HG03442 (cell line): ENCODE measurements at regions not wholly inside any gene's neighbourhood (a gene's known extent, or its start where the extent isn't known, plus 50 kb on each side); places are given as distances from the start of the nearest gene placed in this dataset.
"Not testable (repeated sequence)": the region's sequence is repeated elsewhere in the genome, so short reads cannot be mapped to it uniquely, and the experiment has no call there.

ENCODE experiments used
- ATAC-seq: cut with Tn5 transposase; IDR thresholded peaks from one replicate; pipeline ENCODE4 v1.9.1; 2021; ENCODE audit warnings: mild to moderate bottlenecking, moderate library complexity; ENCODE audit not compliant: unreplicated experiment

DNA sequence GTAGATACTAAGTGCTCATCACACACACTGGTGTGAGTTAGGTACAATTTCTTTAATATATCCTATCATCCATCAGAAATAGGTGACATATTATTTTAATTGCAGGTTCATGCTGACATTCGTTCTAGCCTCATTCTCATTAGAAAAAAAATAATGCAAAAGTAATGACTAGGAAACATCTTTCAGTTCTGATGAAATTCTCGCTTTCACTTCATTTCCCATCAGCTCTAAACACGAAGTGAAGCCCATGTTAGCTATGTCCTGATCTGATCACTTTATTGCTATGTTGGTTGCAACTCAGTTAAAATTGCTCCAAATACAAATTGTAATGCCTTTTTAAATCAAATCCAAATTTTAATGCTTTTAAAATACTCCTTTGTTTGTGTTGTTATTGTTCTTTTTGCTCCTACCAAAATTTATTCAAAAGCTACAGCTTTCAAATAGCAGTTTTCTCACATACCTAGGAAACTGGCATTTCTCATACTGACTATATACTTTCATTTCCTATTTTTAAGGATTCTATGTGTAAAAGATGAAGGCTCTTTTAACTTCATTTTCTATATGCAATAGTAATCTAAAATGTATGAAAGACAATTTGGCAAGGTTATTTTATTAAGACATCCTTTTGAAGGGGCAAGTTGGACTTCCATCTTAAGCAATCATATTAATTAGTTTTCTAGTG is 1237.8 kb upstream of the ACO1 start:
- peak; percentile 92 for ATAC-seq

DNA sequence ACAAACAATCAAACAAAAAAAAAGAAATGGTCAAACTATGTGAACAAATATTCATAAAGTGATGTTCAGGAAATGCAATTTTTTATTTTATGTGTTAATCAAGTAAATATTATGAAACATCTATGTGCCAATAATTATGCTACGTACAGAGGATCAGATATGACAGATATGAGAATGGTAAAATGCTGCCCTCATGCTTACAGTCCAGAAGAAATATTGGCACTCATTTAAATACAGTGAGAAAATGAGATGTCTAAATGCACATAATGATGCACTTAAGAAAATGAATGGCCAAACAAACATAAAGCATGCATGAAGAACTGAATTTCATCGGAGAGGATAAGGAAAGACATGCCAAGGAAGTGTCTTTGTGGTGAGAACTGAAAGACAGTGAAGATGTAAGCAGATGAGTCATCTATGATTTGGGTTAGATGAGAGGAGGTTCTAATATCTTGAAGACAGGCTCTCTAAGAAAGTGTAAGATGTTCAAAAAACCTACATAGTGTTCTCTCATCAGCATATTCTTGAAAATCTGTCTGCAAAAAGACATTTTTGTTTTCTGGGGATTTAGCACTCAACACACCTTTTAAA is 1231.1 kb upstream of the ACO1 start:
- ATAC-seq, result peak; percentile 97

DNA sequence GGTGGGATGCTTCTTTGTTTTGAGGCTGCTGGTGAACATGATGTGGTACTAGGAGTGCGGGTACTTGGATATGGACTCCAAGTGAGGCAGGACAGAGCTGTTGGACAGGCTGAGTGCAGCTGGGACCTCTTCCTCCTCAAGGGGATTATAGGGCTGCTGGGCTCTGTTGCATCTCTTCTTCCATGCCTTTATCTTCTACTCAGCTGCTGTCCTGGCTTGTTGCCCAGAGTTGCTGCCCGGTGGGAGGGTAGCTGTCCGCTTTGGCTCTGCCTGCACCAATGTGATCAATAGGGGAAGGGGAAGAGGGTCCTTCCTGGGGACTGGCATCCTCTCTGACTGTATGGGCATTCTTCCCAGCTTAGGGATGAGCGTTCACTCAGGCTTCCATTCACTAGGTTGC is 1217.9 kb upstream of the ACO1 start:
- no peak for ATAC-seq

DNA sequence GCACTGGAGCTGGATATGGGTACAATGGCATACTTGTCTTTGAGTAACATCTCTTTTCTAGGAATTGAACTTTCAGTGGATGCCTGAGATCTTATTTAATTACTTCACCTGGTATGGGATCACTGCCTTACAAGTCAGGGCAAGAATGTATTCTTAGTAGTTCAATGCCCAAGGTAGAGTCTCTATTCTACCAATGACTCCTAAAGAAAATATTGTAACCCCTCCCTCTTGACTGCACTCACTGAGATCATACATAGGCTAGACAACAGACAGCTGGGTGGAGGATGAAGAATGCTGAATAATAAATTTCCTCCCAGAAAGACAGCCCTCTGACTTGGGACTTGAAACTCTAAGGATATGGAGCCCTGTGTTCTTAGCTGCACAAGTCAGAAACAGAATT is 1216.3 kb upstream of the ACO1 start:
- ATAC-seq, result no peak

DNA sequence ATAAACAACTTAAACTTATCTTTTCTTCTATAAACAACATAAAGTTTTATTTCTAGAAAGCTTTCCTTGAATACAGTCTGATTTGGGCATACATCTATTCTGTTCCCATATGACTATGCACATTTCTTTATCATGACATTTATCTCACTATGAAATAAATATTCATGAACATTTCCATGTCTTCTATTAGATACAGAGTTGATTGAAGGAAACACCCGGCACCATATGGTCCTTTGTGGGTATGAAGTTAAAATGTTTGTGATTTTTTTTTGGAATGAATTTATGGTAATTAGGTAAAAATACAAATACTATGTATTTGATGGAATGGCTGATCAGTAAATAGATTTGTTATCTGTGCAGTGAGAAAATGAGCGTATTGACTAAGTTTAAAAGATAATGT is 1209.8 kb upstream of the ACO1 start:
- no peak for ATAC-seq

DNA sequence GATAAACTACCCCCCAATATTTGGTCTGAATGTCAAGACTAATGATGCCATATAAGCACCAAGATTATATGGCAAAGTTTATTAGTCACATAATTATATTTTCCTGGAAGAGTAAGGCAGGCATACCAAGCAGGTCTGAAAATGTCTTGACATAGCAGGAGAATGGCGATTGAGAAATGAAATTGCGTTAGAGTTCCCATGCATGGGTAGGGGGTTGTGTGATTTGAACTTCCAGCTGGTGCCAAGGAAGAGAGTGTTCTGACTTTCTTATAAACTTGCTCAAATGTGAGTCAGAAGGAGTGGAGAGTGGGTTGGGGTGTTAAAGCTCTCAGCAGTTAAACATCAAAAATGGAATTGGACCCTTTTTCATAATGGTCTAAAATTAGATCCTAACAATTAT is 1200.6 kb upstream of the ACO1 start:
- ATAC-seq, result no peak

DNA sequence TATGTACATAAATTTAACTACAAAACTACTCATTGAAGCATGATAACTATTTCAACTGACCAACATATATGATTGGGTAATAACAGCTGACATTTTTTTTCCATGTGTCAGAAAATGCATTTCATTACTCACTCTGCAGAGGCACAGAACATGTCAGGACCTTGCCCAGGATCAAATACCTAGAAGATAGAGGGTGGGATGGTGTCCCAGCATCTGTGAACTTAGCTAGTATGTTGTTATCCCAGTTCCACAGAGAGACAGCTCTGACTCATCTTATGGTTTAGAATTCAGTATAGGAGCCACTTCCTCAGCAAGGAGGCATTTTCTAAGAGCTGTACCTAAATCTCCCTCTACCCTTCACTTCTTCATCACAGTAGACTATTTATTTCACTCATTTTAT is 1198.6 kb upstream of the ACO1 start:
- no peak for ATAC-seq

DNA sequence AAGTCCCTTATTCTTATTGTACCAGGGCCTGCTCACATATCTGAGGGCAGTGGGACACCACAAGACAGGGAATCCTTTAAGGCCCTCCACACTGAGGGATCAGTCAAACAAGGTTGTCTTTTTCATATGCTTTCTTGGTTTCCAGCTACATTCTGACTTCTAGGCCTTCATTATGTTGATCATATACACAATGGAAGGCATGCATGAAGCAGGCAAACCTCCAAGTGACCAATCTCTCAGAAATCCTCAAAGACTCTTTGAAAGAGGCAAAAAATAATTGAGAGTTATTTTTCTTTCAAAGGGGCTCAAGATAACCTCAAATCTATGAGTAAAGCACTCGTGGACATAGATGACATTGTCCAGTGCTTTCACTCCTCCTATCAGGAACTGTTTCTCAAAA is 1195.9 kb upstream of the ACO1 start:
- no peak for ATAC-seq

DNA sequence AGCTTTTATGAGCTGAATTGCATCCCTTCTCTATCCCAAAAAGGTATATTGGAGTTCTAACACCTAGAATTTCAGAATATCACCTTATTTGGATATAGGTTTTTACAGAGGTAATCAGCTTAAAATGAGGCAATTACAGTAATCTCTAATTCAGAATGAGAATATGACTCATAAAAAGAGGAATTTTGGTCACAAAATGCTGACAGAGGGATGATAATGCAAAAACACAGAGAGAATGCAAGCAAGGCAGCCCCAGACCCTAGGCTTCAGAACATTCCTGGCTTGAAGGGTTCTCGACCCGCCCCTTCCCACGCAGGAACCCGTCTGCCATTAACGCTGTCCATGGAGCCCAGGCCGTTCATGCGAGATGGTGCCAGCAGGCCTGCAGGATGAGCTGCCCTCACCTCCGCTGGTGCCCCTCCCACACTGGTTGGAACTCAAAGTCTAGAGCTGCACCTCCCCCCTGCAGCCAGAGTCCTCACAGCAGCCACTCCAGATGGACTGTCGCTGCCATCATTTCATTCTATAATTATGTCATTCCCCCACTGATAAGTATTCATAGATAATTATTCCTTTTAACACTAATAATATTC is 1173.4 kb upstream of the ACO1 start:
- ATAC-seq, result no peak

DNA sequence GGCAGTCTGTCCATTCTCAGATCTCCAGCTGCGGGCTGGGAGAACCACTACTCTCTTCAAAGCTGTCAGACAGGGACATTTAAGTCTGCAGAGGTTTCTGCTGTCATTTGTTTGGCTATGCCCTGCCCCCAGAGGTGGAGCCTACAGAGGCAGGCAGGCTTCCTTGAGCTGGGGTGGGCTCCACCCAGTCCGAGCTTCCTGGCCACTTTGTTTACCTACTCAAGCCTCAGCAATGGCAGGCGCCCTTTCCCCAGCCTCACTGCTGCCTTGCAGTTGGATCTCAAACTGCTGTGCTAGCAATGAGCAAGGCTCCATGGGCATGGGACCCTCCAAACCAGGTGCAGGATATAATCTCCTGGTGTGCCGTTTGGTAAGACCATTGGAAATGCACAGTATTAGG is 1154.5 kb upstream of the ACO1 start:
- ATAC-seq, result not testable (repeated sequence)

DNA sequence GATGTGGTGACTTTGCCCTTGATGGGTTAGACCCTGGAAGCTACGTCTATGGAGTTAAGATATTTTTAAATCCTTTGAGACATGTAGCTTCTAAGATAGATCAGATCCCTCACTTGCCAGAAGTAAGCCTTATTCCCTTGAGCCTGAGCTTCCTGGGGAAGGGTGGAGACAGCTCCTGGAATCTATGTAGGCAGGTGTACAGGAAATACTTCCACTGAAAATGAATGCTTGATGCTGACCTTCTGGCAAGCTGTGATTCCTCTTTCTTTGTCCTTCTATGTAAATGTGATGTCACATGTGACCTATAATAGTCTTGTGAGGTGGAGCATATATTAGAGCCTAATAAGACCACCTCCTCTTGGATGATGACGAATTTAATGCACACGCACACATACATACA is 1152.0 kb upstream of the ACO1 start:
- no peak for ATAC-seq

DNA sequence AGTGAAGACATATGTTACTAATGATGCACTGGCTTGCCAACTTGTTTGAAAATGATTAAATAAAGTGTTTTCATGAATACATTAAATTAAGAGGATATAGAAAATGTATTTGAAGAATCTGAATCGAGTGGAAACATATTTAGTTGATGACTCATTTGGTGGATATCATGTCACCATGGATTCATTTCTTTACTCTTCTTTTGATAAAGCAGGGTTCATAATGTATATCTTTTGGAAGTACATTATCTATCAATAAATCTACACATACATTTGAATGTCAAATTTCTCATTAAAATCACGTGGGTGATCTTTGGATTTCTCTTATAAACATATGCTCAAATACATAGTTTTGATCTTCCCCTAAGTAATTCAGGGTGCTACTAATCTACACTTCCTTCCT is 1148.1 kb upstream of the ACO1 start:
- ATAC-seq, result no peak

DNA sequence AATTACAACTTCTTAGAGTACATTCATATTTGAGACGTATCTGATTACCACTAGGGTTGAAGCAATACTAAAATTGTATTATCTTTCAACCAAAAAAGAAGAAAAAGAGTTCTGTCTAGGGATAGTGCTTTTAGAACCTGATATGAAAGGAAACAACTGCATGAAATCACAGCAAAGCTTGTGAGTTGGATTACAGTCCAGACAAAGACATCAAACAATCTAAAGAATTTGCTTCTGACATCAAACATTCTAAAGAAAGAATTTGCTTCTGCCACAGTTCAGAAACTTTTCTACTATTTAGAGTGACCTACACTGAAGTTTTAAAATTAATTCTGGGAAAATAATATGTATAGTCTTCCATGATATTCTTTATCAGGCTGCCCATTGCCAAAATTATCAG is 1141.1 kb upstream of the ACO1 start:
- no peak for ATAC-seq

DNA sequence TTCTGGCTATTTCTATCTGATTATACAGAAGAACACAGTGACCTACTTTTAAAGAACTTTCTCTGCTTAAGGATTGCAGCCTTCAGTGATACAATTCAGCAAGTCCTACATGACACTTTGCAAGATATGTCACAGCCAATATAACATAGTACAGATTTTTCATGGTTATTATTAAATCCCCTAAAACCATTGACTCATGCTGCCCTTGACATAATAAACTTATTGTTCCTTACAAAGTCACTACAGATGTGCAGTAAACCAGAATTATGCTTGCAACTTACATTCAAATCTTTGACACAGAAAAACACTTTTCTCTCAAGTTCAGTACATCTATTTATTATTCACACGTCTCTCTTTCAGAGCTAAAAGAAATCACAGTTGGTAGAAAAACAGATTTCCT is 1136.3 kb upstream of the ACO1 start:
- ATAC-seq, result no peak

DNA sequence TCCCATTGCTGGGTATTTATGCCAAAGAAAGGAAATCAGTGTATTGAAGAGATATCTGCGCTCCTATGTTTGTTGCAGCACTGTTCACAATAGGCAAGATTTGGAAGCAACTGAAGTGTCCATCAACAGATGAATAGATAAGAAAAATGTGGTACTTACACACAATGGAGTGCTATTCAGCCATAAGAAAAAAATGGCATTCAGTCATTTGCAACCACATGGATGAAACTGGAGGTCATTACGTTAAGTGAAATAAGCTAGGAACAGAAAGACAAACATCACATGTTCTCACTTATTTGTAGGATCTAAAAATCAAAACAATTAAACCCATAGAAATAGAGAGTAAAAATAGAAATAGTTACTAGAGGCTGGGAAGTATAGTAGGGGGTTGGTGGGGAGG is 1133.1 kb upstream of the ACO1 start:
- no peak for ATAC-seq

DNA sequence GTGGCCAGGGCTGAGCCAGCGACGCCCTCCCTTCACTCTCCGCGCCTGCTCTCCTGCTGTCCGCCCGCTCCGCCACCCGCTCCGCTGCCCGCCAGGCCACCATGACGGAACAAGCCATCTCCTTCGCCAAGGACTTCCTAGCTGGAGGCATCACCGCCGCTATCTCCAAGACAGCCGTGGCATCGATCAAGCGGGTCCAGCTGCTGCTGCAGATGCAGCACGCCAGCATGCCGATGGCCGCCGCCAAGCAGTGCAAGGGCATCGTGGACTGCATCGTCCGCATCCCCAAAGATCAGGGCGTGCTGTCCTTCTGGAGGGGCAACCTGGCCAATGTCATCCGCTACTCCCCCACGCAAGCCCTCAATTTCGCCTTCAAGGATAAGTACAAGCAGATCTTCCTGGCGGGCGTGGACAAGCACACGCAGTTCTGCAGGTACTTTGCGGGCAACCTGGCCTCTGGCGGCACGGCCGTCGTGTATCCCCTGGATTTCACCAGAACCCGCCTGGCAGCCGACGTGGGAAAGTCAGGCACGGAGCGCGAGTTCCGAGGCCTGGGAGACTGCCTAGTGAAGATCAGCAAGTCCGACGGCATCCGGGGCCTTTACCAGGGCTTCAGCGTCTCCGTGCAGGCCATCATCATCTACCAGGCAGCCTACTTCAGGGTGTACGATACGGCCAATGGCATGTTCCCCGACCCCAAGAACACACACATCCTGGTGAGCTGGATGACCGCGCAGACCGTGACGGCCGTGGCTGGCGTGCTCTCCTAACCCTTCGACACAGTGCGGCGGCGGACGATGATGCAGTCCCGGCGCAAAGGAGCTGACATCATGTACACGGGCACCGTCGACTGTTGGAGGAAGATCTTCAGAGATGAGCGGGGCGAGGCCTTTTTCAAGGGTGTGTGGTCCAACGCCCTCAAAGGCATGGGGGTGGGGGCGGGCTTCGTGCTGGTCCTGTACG is 1130.4 kb upstream of the ACO1 start:
- no peak for ATAC-seq

DNA sequence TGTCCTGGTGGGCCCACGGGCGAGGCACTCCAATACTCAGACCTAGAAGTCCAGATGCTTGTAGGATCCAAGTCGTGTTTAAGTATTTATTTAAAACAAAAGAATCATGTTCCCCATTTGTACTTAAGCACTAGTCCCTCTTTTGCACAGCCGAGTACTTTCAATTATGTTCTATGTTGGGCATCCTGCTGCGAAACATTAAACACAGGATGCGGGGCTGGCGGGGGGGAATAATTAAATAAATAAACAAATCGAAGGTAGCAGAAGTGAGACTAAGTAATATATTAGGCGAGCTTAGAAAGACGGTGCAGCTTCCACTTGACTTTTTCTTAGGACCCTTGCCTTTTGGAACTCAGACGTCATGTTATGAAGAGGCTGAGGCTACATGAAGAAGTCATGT is 1129.2 kb upstream of the ACO1 start:
- no peak for ATAC-seq

DNA sequence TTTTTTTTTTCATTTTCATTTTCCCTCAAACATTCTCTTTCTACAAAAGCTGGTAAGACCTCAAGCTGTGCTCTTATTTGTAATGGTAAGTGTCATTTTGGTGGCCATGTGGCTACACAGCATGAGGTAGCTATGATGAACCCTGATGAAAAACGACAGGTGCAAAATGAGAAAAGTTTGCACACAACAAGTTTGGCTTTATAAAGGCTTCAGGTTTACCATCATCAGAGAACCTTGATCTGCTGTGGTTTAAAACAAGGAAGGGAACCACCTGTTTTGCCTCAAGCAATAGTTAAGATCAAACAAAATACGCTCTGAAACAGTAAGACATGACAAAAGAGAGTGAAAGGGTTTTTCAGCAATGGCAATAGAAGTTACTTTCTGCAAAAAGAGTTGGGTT is 1124.6 kb upstream of the ACO1 start:
- ATAC-seq, result no peak

DNA sequence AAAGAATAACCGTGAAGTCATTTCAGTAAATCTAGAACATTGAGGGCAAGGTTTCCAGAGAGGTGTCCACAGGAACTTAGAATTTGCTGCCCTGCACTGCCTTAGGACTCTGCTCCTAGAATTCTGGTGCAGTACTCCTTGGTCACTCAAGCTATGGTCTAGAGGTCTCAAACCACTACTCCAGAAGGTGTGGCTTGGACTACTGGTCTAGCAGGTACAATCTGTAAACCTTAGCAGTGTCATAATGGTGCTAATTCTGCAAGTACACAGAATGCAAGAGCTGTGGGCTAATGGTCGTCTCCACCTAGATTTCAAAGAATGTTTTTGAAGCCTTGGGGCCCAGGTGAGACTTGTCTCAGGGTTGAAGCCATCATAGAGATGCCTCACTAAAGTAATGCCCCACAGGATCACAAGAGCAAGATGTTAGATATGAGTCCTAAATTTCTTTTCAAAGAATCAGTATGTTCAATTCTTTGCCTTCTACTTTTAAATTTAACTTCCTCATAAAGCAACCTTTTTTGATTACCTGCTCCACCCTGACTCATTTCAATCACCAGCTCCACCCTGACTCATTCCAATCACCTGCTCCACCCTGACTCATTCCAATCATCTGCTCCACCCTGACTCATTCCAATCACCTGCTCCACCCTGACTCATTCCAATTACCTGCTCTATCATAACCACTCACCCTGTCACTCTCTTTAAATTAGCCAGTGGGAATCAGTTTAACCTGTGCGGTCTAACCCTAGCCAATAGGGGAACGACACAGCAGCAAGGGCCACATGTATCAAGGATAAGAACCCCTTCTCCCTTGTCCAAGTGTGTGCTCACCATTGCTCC is 1111.8 kb upstream of the ACO1 start:
- no peak for ATAC-seq

DNA sequence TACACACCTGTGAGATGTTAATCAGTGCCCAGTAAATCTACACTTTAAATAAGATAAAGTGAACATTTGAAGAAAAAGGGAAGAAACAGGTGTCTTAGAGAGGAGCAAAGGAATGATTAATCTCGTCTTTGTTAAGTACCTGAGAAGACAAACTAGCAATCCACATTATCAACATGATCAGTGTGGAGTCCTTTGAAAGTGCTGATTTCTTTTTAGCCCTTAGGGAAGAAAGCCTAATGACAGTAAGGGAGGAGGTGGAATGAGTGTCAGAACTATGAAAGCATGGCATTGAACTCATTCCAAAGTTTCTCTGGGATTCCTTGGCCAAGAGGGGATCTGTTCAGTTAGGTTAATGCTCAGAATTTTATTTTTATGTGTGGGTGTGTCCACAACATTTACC is 1109.0 kb upstream of the ACO1 start:
- no peak for ATAC-seq

DNA sequence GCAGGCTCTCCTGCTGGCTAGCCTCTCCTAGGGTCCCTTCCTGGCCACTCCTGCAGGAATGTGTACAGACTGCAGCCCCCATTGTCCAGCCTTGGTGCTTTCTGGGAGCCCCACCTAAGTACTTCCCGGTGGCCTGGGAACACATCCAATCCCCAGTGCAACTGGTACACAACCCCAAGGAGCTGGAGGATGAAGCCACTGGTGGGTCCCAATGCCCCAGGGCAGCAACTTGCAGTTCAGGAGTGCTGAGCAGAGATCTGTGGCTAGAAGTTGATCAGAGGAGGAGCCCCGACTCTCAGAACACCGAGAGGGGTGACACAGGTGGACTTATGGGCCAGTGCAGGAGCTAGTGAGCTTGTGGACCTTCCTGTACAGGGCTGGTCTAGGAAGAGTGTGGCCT is 1093.7 kb upstream of the ACO1 start:
- no peak for ATAC-seq
